GM15510 (cell line): ENCODE measurements at regions not wholly inside any gene's neighbourhood (a gene's known extent, or its start where the extent isn't known, plus 50 kb on each side); places are given as distances from the start of the nearest gene placed in this dataset.

Source experiments
- POLR2A ChIP-seq: IDR thresholded peaks from 3 replicates; pipeline ENCODE4 v1.6.1; 2011; ENCODE audit warnings: borderline replicate concordance; ENCODE audit not compliant: insufficient read length; ENCODE audit errors: extremely low read depth

GRCh38 chr22:22169923-22170322, 74.7 kb upstream of the VPREB1 start:
- TF ChIP-seq POLR2A, result no peak

- no peak for TF ChIP-seq POLR2A
Observed at GRCh38 chr22:22168941-22169867, 75.4 kb upstream of the VPREB1 start.

GRCh38 chr22:22168190-22168940, 76.2 kb upstream of the VPREB1 start:
- peak; percentile 10 for TF ChIP-seq POLR2A

GRCh38 chr22:22167791-22168189, 76.8 kb upstream of the VPREB1 start:
- peak; percentile 13 for TF ChIP-seq POLR2A

GRCh38 chr22:22166941-22167713, 77.5 kb upstream of the VPREB1 start:
- TF ChIP-seq POLR2A, result no peak

GRCh38 chr22:22165936-22166710, 78.5 kb upstream of the VPREB1 start:
- no peak for TF ChIP-seq POLR2A

GRCh38 chr22:22164541-22165272, 79.9 kb upstream of the VPREB1 start:
- no peak for TF ChIP-seq POLR2A

GRCh38 chr22:22161924-22162851, 82.4 kb upstream of the VPREB1 start:
- peak; percentile 72 for TF ChIP-seq POLR2A

- no peak for TF ChIP-seq POLR2A
Observed at GRCh38 chr22:22159384-22159783, 85.2 kb upstream of the VPREB1 start.

- TF ChIP-seq POLR2A, result no peak
Observed at GRCh38 chr22:22158965-22159364, 85.6 kb upstream of the VPREB1 start.

- no peak for TF ChIP-seq POLR2A
Observed at GRCh38 chr22:22158207-22158816, 86.3 kb upstream of the VPREB1 start.

- TF ChIP-seq POLR2A, result no peak
Observed at GRCh38 chr22:22157348-22157725, 87.2 kb upstream of the VPREB1 start.
